ENCODE measurements at regions not wholly inside any gene's neighbourhood (a gene's known extent, or its start where the extent isn't known, plus 50 kb on each side); places are given as distances from the start of the nearest gene placed in this dataset.
"Not testable (repeated sequence)": the region's sequence is repeated elsewhere in the genome, so short reads cannot be mapped to it uniquely, and the experiment has no call there.

- Histone ChIP-seq H3K4me3 (ENCODE audit: low read length) (no peak overlapping the region), H3K9me3 (replicated peaks; ENCODE audit: low read length) (no peaks in the 10 kb centered on the region)
Measured at GRCh38 chr19:31449379-31449778, 100.1 kb upstream of the TSHZ3 start.

GRCh38 chr19:31450696-31451095 lies 101.5 kb upstream of the TSHZ3 start:
- no peaks in the 10 kb centered on the region for H3K9me3 ChIP-seq (replicated peaks; ENCODE audit: low read length)
- H3K27me3 ChIP-seq (ENCODE audit: control insufficient read depth, insufficient read depth, low read length): no peaks in the 10 kb centered on the region
- H3K9ac ChIP-seq (ENCODE audit: low read depth, low read length): no peak overlapping the region
- peaks cover 9% of the 10 kb centered on the region for H3K4me1 ChIP-seq (ENCODE audit: control insufficient read depth, insufficient read depth, low read length)
- H3K4me3 ChIP-seq (ENCODE audit: low read length): no peak overlapping the region
- no peaks in the 10 kb centered on the region for H3K36me3 ChIP-seq (ENCODE audit: insufficient read depth, low read length)
- H3K4me2 ChIP-seq (ENCODE audit: low read length): no peak overlapping the region

More at GRCh38 chr19:31449379-31449778, 100.1 kb upstream of the TSHZ3 start:
- no peaks in the 10 kb centered on the region for H3K27me3 ChIP-seq (ENCODE audit: control insufficient read depth, insufficient read depth, low read length)
- no peaks in the 10 kb centered on the region for H3K36me3 ChIP-seq (ENCODE audit: insufficient read depth, low read length)
- peaks cover 9% of the 10 kb centered on the region for H3K4me1 ChIP-seq (ENCODE audit: control insufficient read depth, insufficient read depth, low read length)
- H3K9ac ChIP-seq (ENCODE audit: low read depth, low read length): no peak overlapping the region
- H3K4me2 ChIP-seq (ENCODE audit: low read length): no peak overlapping the region

GRCh38 chr19:31451686-31452330 lies 102.6 kb upstream of the TSHZ3 start:
- H3K4me1 ChIP-seq (ENCODE audit: control insufficient read depth, insufficient read depth, low read length): peaks cover 9% of the 10 kb centered on the region
- H3K36me3 ChIP-seq (ENCODE audit: insufficient read depth, low read length): no peaks in the 10 kb centered on the region
- no peak overlapping the region for H3K9ac ChIP-seq (ENCODE audit: low read depth, low read length)
- H3K27me3 ChIP-seq (ENCODE audit: control insufficient read depth, insufficient read depth, low read length): no peaks in the 10 kb centered on the region
- H3K9me3 ChIP-seq (replicated peaks; ENCODE audit: low read length): no peaks in the 10 kb centered on the region
- peak overlapping the region; percentile 41 for H3K4me3 ChIP-seq (ENCODE audit: low read length)
- peak overlapping the region; percentile 70 for H3K4me2 ChIP-seq (ENCODE audit: low read length)

- Histone ChIP-seq H3K4me2 (ENCODE audit: low read length) (no peak overlapping the region), H3K36me3 (ENCODE audit: insufficient read depth, low read length) (no peaks in the 10 kb centered on the region), H3K4me1 (ENCODE audit: control insufficient read depth, insufficient read depth, low read length) (peaks cover 6% of the 10 kb centered on the region), H3K9me3 (replicated peaks; ENCODE audit: low read length) (no peaks in the 10 kb centered on the region), H3K9ac (ENCODE audit: low read depth, low read length) (no peak overlapping the region), H3K4me3 (ENCODE audit: low read length) (no peak overlapping the region), H3K27me3 (ENCODE audit: control insufficient read depth, insufficient read depth, low read length) (no peaks in the 10 kb centered on the region)
Measured at GRCh38 chr19:31459430-31459829, 110.2 kb upstream of the TSHZ3 start.

GRCh38 chr19:31461814-31462539 lies 112.7 kb upstream of the TSHZ3 start:
- no peaks in the 10 kb centered on the region for H3K9me3 ChIP-seq (replicated peaks; ENCODE audit: low read length)

GRCh38 chr19:31470229-31470939 lies 121.1 kb upstream of the TSHZ3 start:
- Histone ChIP-seq H3K9me3 (replicated peaks; ENCODE audit: low read length) (no peaks in the 10 kb centered on the region), H3K4me2 (ENCODE audit: low read length) (no peak overlapping the region)

More at GRCh38 chr19:31461814-31462539, 112.7 kb upstream of the TSHZ3 start:
- Histone ChIP-seq H3K9ac (ENCODE audit: low read depth, low read length) (no peak overlapping the region), H3K4me1 (ENCODE audit: control insufficient read depth, insufficient read depth, low read length) (peaks cover 6% of the 10 kb centered on the region), H3K36me3 (ENCODE audit: insufficient read depth, low read length) (no peaks in the 10 kb centered on the region), H3K27me3 (ENCODE audit: control insufficient read depth, insufficient read depth, low read length) (no peaks in the 10 kb centered on the region), H3K4me3 (ENCODE audit: low read length) (no peak overlapping the region), H3K4me2 (ENCODE audit: low read length) (no peak overlapping the region)

GRCh38 chr19:31470952-31471351 lies 121.7 kb upstream of the TSHZ3 start:
- Histone ChIP-seq H3K4me2 (ENCODE audit: low read length) (no peak overlapping the region), H3K27me3 (ENCODE audit: control insufficient read depth, insufficient read depth, low read length) (no peaks in the 10 kb centered on the region), H3K9ac (ENCODE audit: low read depth, low read length) (no peak overlapping the region), H3K4me1 (ENCODE audit: control insufficient read depth, insufficient read depth, low read length) (no peaks in the 10 kb centered on the region), H3K36me3 (ENCODE audit: insufficient read depth, low read length) (no peaks in the 10 kb centered on the region), H3K9me3 (replicated peaks; ENCODE audit: low read length) (no peaks in the 10 kb centered on the region), H3K4me3 (ENCODE audit: low read length) (no peak overlapping the region)

More at GRCh38 chr19:31470229-31470939, 121.1 kb upstream of the TSHZ3 start:
- H3K4me3 ChIP-seq (ENCODE audit: low read length): no peak overlapping the region
- H3K9ac ChIP-seq (ENCODE audit: low read depth, low read length): no peak overlapping the region
- H3K36me3 ChIP-seq (ENCODE audit: insufficient read depth, low read length): no peaks in the 10 kb centered on the region
- H3K4me1 ChIP-seq (ENCODE audit: control insufficient read depth, insufficient read depth, low read length): no peaks in the 10 kb centered on the region
- H3K27me3 ChIP-seq (ENCODE audit: control insufficient read depth, insufficient read depth, low read length): no peaks in the 10 kb centered on the region

- no peak overlapping the region for H3K4me3 ChIP-seq (ENCODE audit: low read length)
- H3K4me1 ChIP-seq (ENCODE audit: control insufficient read depth, insufficient read depth, low read length): no peaks in the 10 kb centered on the region
- H3K9me3 ChIP-seq (replicated peaks; ENCODE audit: low read length): no peaks in the 10 kb centered on the region
- H3K9ac ChIP-seq (ENCODE audit: low read depth, low read length): no peak overlapping the region
- H3K4me2 ChIP-seq (ENCODE audit: low read length): no peak overlapping the region
- no peaks in the 10 kb centered on the region for H3K27me3 ChIP-seq (ENCODE audit: control insufficient read depth, insufficient read depth, low read length)
- H3K36me3 ChIP-seq (ENCODE audit: insufficient read depth, low read length): no peaks in the 10 kb centered on the region
Measured at GRCh38 chr19:31478241-31478640, 129.0 kb upstream of the TSHZ3 start.

GRCh38 chr19:31483226-31483857 lies 134.1 kb upstream of the TSHZ3 start:
- Histone ChIP-seq H3K36me3 (ENCODE audit: insufficient read depth, low read length) (no peaks in the 10 kb centered on the region), H3K4me2 (ENCODE audit: low read length) (no peak overlapping the region), H3K4me1 (ENCODE audit: control insufficient read depth, insufficient read depth, low read length) (no peaks in the 10 kb centered on the region), H3K9me3 (replicated peaks; ENCODE audit: low read length) (no peaks in the 10 kb centered on the region), H3K27me3 (ENCODE audit: control insufficient read depth, insufficient read depth, low read length) (no peaks in the 10 kb centered on the region), H3K4me3 (ENCODE audit: low read length) (no peak overlapping the region), H3K9ac (ENCODE audit: low read depth, low read length) (no peak overlapping the region)

GRCh38 chr19:31484858-31485410 lies 135.7 kb upstream of the TSHZ3 start:
- H3K9me3 ChIP-seq (replicated peaks; ENCODE audit: low read length); H3K4me2 ChIP-seq (ENCODE audit: low read length); H3K4me3 ChIP-seq (ENCODE audit: low read length); H3K4me1 ChIP-seq (ENCODE audit: control insufficient read depth, insufficient read depth, low read length); H3K9ac ChIP-seq (ENCODE audit: low read depth, low read length); H3K36me3 ChIP-seq (ENCODE audit: insufficient read depth, low read length); H3K27me3 ChIP-seq (ENCODE audit: control insufficient read depth, insufficient read depth, low read length): not testable (repeated sequence)

GRCh38 chr19:31485472-31485871 lies 136.2 kb upstream of the TSHZ3 start:
- Histone ChIP-seq H3K4me2 (ENCODE audit: low read length) (no peak overlapping the region), H3K4me1 (ENCODE audit: control insufficient read depth, insufficient read depth, low read length) (no peaks in the 10 kb centered on the region), H3K9me3 (replicated peaks; ENCODE audit: low read length) (no peaks in the 10 kb centered on the region), H3K9ac (ENCODE audit: low read depth, low read length) (no peak overlapping the region), H3K4me3 (ENCODE audit: low read length) (no peak overlapping the region), H3K36me3 (ENCODE audit: insufficient read depth, low read length) (no peaks in the 10 kb centered on the region), H3K27me3 (ENCODE audit: control insufficient read depth, insufficient read depth, low read length) (no peaks in the 10 kb centered on the region)

Data from skeletal muscle satellite cell (primary cell).